PFSK-1 (cell line): ENCODE measurements at regions not wholly inside any gene's neighbourhood (a gene's known extent, or its start where the extent isn't known, plus 50 kb on each side); places are given as distances from the start of the nearest gene placed in this dataset.

Experiments
- FOXP2 ChIP-seq: optimal IDR thresholded peaks from 2 replicates; pipeline ENCODE3; 2011; ENCODE audit warnings: borderline replicate concordance, control low read depth, inconsistent platforms; ENCODE audit not compliant: insufficient read depth; ENCODE audit errors: extremely low read length, extremely low read depth
- POLR2AphosphoS5 ChIP-seq: IDR thresholded peaks from 2 replicates; pipeline ENCODE4 v1.6.1; 2012; ENCODE audit warnings: low read depth, mild to moderate bottlenecking, control low read depth, low read length, moderate library complexity
- TF ChIP-seq, protein P1 (sequence below), 2 experiments: IDR thresholded peaks; 2 replicates each; pipeline versions ENCODE4 v1.6.1 to v1.8.0; 2011 to 2012; ENCODE audit warnings: low read depth in 2 of 2, low read length in 2 of 2, control low read depth in 1 of 2, inconsistent platforms in 1 of 2, mild to moderate bottlenecking in 1 of 2, moderate library complexity in 1 of 2; ENCODE audit not compliant: insufficient read depth in 1 of 2

DNA sequence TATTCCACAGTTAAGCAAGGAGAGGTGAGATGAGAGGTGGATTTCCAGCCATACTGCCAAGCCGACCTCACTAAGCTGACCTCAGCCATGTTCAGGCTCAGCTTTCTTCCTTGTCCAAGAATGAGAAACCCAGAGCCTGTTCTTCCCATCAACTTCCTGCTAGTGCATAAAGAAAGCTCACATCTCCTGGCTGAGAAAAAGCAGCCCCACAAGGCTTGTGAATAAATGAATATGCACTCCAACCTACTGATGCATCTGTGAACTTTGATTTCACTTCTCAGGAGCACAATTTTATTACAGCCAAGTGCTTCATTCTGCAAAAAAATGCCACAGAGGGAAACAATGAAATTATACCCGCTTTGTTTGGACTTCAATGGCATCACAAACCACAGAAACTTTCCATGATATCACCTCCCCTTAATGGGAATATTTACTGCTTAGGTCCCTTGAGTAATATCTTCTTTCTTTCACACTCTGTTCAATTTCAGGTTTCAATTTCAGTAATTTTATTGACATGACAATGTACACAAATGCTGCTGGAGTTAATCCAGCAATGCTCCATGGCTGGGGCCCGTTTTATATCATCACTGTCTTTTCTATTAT, 437.0 kb upstream of the PPP2R3A start:
- no peak for TF ChIP-seq FOXP2
- no peak for TF ChIP-seq POLR2AphosphoS5
- TF ChIP-seq, protein P1, sequence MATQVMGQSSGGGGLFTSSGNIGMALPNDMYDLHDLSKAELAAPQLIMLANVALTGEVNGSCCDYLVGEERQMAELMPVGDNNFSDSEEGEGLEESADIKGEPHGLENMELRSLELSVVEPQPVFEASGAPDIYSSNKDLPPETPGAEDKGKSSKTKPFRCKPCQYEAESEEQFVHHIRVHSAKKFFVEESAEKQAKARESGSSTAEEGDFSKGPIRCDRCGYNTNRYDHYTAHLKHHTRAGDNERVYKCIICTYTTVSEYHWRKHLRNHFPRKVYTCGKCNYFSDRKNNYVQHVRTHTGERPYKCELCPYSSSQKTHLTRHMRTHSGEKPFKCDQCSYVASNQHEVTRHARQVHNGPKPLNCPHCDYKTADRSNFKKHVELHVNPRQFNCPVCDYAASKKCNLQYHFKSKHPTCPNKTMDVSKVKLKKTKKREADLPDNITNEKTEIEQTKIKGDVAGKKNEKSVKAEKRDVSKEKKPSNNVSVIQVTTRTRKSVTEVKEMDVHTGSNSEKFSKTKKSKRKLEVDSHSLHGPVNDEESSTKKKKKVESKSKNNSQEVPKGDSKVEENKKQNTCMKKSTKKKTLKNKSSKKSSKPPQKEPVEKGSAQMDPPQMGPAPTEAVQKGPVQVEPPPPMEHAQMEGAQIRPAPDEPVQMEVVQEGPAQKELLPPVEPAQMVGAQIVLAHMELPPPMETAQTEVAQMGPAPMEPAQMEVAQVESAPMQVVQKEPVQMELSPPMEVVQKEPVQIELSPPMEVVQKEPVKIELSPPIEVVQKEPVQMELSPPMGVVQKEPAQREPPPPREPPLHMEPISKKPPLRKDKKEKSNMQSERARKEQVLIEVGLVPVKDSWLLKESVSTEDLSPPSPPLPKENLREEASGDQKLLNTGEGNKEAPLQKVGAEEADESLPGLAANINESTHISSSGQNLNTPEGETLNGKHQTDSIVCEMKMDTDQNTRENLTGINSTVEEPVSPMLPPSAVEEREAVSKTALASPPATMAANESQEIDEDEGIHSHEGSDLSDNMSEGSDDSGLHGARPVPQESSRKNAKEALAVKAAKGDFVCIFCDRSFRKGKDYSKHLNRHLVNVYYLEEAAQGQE (IDR thresholded peaks at IDR 0.05; ENCODE audit: insufficient read depth in 1 of 2, low read depth in 2 of 2, low read length in 2 of 2): no peak
